Cardiac muscle cell (in vitro differentiated cells and primary cell): ENCODE measurements at regions not wholly inside any gene's neighbourhood (a gene's known extent, or its start where the extent isn't known, plus 50 kb on each side); places are given as distances from the start of the nearest gene placed in this dataset.
A peak's percentile ranks its signal among the peaks of the same experiment; 100 is the strongest.

Source experiments
- DNase-seq, 2 donors: peaks; one replicate each; pipeline versions ENCODE4 v3.0.0 to v3.0.0-alpha.2; 2010 to 2017; ENCODE audit warnings: low read depth in 1 of 2, low spot score in 1 of 2
- H3K27ac ChIP-seq: fragments of 200-600 bp; sonication (generic); 2 replicates; pipeline ENCODE4 v1.5.1; 2016
- H3K27me3 ChIP-seq: fragments of 200-600 bp; sonication (generic); 2 replicates; pipeline ENCODE4 v1.6.0; 2016; ENCODE audit warnings: control low read depth
- H3K36me3 ChIP-seq: fragments of 200-600 bp; sonication (generic); 2 replicates; pipeline ENCODE4 v1.5.1; 2016; ENCODE audit warnings: control low read depth
- H3K4me1 ChIP-seq: fragments of 200-600 bp; sonication (generic); 2 replicates; pipeline ENCODE4 v1.8.1; 2017; ENCODE audit warnings: low read depth, mild to moderate bottlenecking, mixed run types
- H3K4me3 ChIP-seq: fragments of 200-600 bp; sonication (generic); 2 replicates; pipeline ENCODE4 v1.5.1; 2016; ENCODE audit warnings: mild to moderate bottlenecking
- H3K9me3 ChIP-seq: fragments of 200-600 bp; sonication (generic); 2 replicates; pipeline ENCODE4 v1.5.1; 2017; ENCODE audit warnings: low read depth, mild to moderate bottlenecking, control low read depth
- CTCF ChIP-seq: IDR thresholded peaks from 2 replicates; pipeline ENCODE4 v1.5.1; 2012; ENCODE audit warnings: low read depth, mild to moderate bottlenecking, low read length

- no peak overlapping the region for H3K4me3 ChIP-seq
- DNase-seq, result peak in 1 of 2 donors; percentile 41
- no peak for TF ChIP-seq CTCF
- no peaks in the 10 kb centered on the region for H3K36me3 ChIP-seq
- no peaks in the 10 kb centered on the region for H3K27me3 ChIP-seq
- peak overlapping the region; percentile 77 for H3K27ac ChIP-seq
- H3K4me1 ChIP-seq, result peaks cover 12% of the 10 kb centered on the region
- no peaks in the 10 kb centered on the region for H3K9me3 ChIP-seq
These were observed 290.6 kb upstream of the IRX4 start for GRCh38 chr5:2173151-2173834.

GRCh38 chr5:2172471-2172870 is 289.7 kb upstream of the IRX4 start:
- no peak for TF ChIP-seq CTCF
- Histone ChIP-seq H3K27ac (no peak overlapping the region), H3K4me3 (no peak overlapping the region), H3K4me1 (peaks cover 12% of the 10 kb centered on the region), H3K9me3 (no peaks in the 10 kb centered on the region), H3K27me3 (no peaks in the 10 kb centered on the region), H3K36me3 (no peaks in the 10 kb centered on the region)
- DNase-seq, result no peak

- Histone ChIP-seq H3K4me1 (peaks cover 12% of the 10 kb centered on the region), H3K36me3 (no peaks in the 10 kb centered on the region), H3K27ac (no peak overlapping the region), H3K27me3 (no peaks in the 10 kb centered on the region), H3K4me3 (no peak overlapping the region), H3K9me3 (no peaks in the 10 kb centered on the region)
- TF ChIP-seq CTCF, result no peak
- DNase-seq, result no peak
These were observed 288.0 kb upstream of the IRX4 start for GRCh38 chr5:2170761-2171160.

- Histone ChIP-seq H3K27ac (no peak overlapping the region), H3K9me3 (no peaks in the 10 kb centered on the region), H3K4me1 (peaks cover 12% of the 10 kb centered on the region), H3K4me3 (no peak overlapping the region), H3K27me3 (no peaks in the 10 kb centered on the region), H3K36me3 (no peaks in the 10 kb centered on the region)
- TF ChIP-seq CTCF, result no peak
- peak in 1 of 2 donors; percentile 36 for DNase-seq
These were observed 287.4 kb upstream of the IRX4 start for GRCh38 chr5:2169850-2170760.

- no peak for DNase-seq
- H3K27ac ChIP-seq, result no peak overlapping the region
- H3K4me3 ChIP-seq, result no peak overlapping the region
- TF ChIP-seq CTCF, result no peak
- H3K36me3 ChIP-seq, result no peaks in the 10 kb centered on the region
- H3K4me1 ChIP-seq, result peaks cover 12% of the 10 kb centered on the region
- no peaks in the 10 kb centered on the region for H3K9me3 ChIP-seq
- no peaks in the 10 kb centered on the region for H3K27me3 ChIP-seq
These were observed 286.7 kb upstream of the IRX4 start for GRCh38 chr5:2169430-2169808.
